SK-N-SH (cell line): ENCODE measurements at regions not wholly inside any gene's neighbourhood (a gene's known extent, or its start where the extent isn't known, plus 50 kb on each side); places are given as distances from the start of the nearest gene placed in this dataset.

Source experiments
- CTCF ChIA-PET: fragments of 300-600, 350-600 bp; formaldehyde crosslinking; extraction: SDS; loops from one replicate; lab custom pipeline; 2021; lab: Yijun Ruan, JAX
- POLR2A ChIA-PET: fragments of 350-600 bp; sonication (Branson Sonifier 250); formaldehyde crosslinking; extraction: SDS; loops from one replicate; lab custom pipeline; 2020; ENCODE audit warnings: antibody characterized with exemption, inconsistent platforms; lab: Yijun Ruan, JAX
- DNase-seq: peaks from one replicate; pipeline ENCODE4 v3.0.0; 2012
- H2AFZ ChIP-seq: fragments of 200-600 bp; sonication (generic); 2 replicates; pipeline ENCODE4 v1.8.1; 2016; ENCODE audit warnings: antibody characterized with exemption, mild to moderate bottlenecking, low read depth
- H3F3A ChIP-seq: fragments of 200-600 bp; sonication (generic); replicated peaks from 2 replicates; pipeline ENCODE3; 2016; ENCODE audit warnings: antibody characterized with exemption, mild to moderate bottlenecking; ENCODE audit not compliant: insufficient read depth
- H3K27ac ChIP-seq, 2 experiments: fragments of 200-500 bp in 1 of 2; fragments of 200-600 bp in 1 of 2; sonication (Bioruptor generic) in 1 of 2; sonication (generic), shearing (Covaris generic) in 1 of 2; 2 replicates each; pipeline versions ENCODE4 v1.5.1 to v1.6.1; 2014 to 2016; ENCODE audit warnings: low read depth in 2 of 2, inconsistent platforms in 1 of 2, low read length in 1 of 2, mild to moderate bottlenecking in 1 of 2, mixed read lengths in 1 of 2
- H3K27me3 ChIP-seq: fragments of 200-600 bp; sonication (generic), shearing (Covaris generic); 2 replicates; pipeline ENCODE4 v1.6.1; 2016; ENCODE audit warnings: mixed run types; ENCODE audit not compliant: insufficient read depth
- H3K36me3 ChIP-seq, 2 experiments: fragments of 200-500 bp in 1 of 2; fragments of 200-600 bp in 1 of 2; sonication (Bioruptor generic) in 1 of 2; sonication (generic) in 1 of 2; replicated peaks in 1 of 2; 2 replicates each; pipeline versions ENCODE3 to v1.5.1; 2014 to 2016; ENCODE audit warnings: low read length in 1 of 2, mild to moderate bottlenecking in 1 of 2; ENCODE audit not compliant: insufficient read depth in 2 of 2, control insufficient read depth in 1 of 2
- H3K4me1 ChIP-seq, 2 experiments: fragments of 200-500 bp in 1 of 2; fragments of 200-600 bp in 1 of 2; sonication (Bioruptor generic) in 1 of 2; sonication (generic), shearing (Covaris generic) in 1 of 2; 2 replicates each; pipeline versions ENCODE4 v1.5.1 to v1.6.1; 2014 to 2016; ENCODE audit warnings: low read depth in 1 of 2, low read length in 1 of 2, mixed run types in 1 of 2; ENCODE audit not compliant: insufficient read depth in 2 of 2, control insufficient read depth in 1 of 2
- H3K4me2 ChIP-seq: fragments of 200-600 bp; sonication (generic), shearing (Covaris generic); 2 replicates; pipeline ENCODE4 v1.6.1; 2017; ENCODE audit warnings: mixed run types
- H3K4me3 ChIP-seq, 2 experiments: fragments of 200-500 bp in 1 of 2; fragments of 200-600 bp in 1 of 2; sonication (Bioruptor generic) in 1 of 2; sonication (generic), shearing (Covaris generic) in 1 of 2; 2 replicates each; pipeline versions ENCODE4 v1.5.1 to v1.8.1; 2014 to 2016; ENCODE audit warnings: low read depth in 2 of 2, inconsistent platforms in 1 of 2, low read length in 1 of 2, mild to moderate bottlenecking in 1 of 2, mixed read lengths in 1 of 2, moderate library complexity in 1 of 2
- H3K79me2 ChIP-seq: fragments of 200-600 bp; sonication (generic); 2 replicates; pipeline ENCODE4 v1.8.1; 2017; ENCODE audit warnings: mild to moderate bottlenecking; ENCODE audit not compliant: insufficient read depth
- H3K9ac ChIP-seq: fragments of 200-600 bp; sonication (generic); 2 replicates; pipeline ENCODE4 v1.6.1; 2017; ENCODE audit warnings: mixed run types
- H3K9me2 ChIP-seq: fragments of 200-600 bp; sonication (generic); 2 replicates; pipeline ENCODE4 v1.6.1; 2017; ENCODE audit warnings: mixed run types
- H3K9me3 ChIP-seq: fragments of 200-600 bp; sonication (generic); 2 replicates; pipeline ENCODE4 v1.6.1; 2017; ENCODE audit warnings: mixed run types, mild to moderate bottlenecking, moderate library complexity
- H4K20me1 ChIP-seq: fragments of 200-600 bp; sonication (generic); 2 replicates; pipeline ENCODE4 v1.6.1; 2017; ENCODE audit warnings: mild to moderate bottlenecking, mixed run types; ENCODE audit not compliant: insufficient read depth
- CHD2 ChIP-seq: fragments of 150-350 bp; IDR thresholded peaks from 2 replicates; pipeline ENCODE4 v1.6.1; 2018; ENCODE audit warnings: low read length; ENCODE audit not compliant: partially characterized antibody
- EP300 ChIP-seq, 2 experiments: IDR thresholded peaks; 2 replicates each; pipeline versions ENCODE4 v1.4.0 to v1.6.1; 2012; ENCODE audit warnings: borderline replicate concordance in 1 of 2, low read depth in 1 of 2, low read length in 1 of 2
- FOSL2 ChIP-seq: IDR thresholded peaks from 2 replicates; pipeline ENCODE4 v1.4.0; 2012; ENCODE audit warnings: low read depth, mild to moderate bottlenecking, moderate library complexity, borderline replicate concordance
- FOXM1 ChIP-seq: IDR thresholded peaks from 2 replicates; pipeline ENCODE4 v1.4.0; 2012; ENCODE audit warnings: low read depth, mild to moderate bottlenecking
- MEF2A ChIP-seq: IDR thresholded peaks from 2 replicates; pipeline ENCODE4 v1.4.0; 2012; ENCODE audit warnings: low read depth, borderline replicate concordance
- MXI1 ChIP-seq: IDR thresholded peaks from 2 replicates; pipeline ENCODE4 v1.6.1; 2012; ENCODE audit warnings: mild to moderate bottlenecking, low read depth, low read length, improper control_type of control experiment
- NRF1 ChIP-seq: IDR thresholded peaks from 2 replicates; pipeline ENCODE4 v1.6.1; 2012; ENCODE audit warnings: low read depth, mild to moderate bottlenecking, low read length
- POLR2AphosphoS5 ChIP-seq: IDR thresholded peaks from 2 replicates; pipeline ENCODE4 v1.6.1; 2012; ENCODE audit warnings: low read depth, low read length
- RAD21 ChIP-seq: IDR thresholded peaks from 2 replicates; pipeline ENCODE4 v1.6.1; 2012; ENCODE audit warnings: mild to moderate bottlenecking, low read length
- RCOR1 ChIP-seq: fragments of 150-350 bp; IDR thresholded peaks from 2 replicates; pipeline ENCODE4 v1.6.1; 2017; ENCODE audit warnings: antibody characterized with exemption, low read length
- RXRA ChIP-seq: IDR thresholded peaks from 2 replicates; pipeline ENCODE4 v1.4.0; 2012; ENCODE audit warnings: low read depth, mild to moderate bottlenecking, borderline replicate concordance
- SIN3A ChIP-seq: IDR thresholded peaks from 2 replicates; pipeline ENCODE4 v1.6.1; 2012; ENCODE audit warnings: low read depth, mild to moderate bottlenecking, low read length, moderate library complexity, borderline replicate concordance
- SMC3 ChIP-seq: IDR thresholded peaks from 2 replicates; pipeline ENCODE4 v1.6.1; 2012; ENCODE audit warnings: low read depth, low read length, improper control_type of control experiment
- TAF1 ChIP-seq: IDR thresholded peaks from 2 replicates; pipeline ENCODE4 v1.6.1; 2012; ENCODE audit warnings: low read depth, mild to moderate bottlenecking, low read length, moderate library complexity, borderline replicate concordance
- TEAD4 ChIP-seq: IDR thresholded peaks from 2 replicates; pipeline ENCODE4 v1.4.0; 2012; ENCODE audit warnings: mild to moderate bottlenecking, borderline replicate concordance; ENCODE audit not compliant: insufficient read depth
- USF1 ChIP-seq: IDR thresholded peaks from 2 replicates; pipeline ENCODE4 v1.4.0; 2012; ENCODE audit warnings: low read depth, borderline replicate concordance
- YY1 ChIP-seq: IDR thresholded peaks from 2 replicates; pipeline ENCODE4 v1.4.0; 2012; ENCODE audit warnings: low read depth, mild to moderate bottlenecking
- WGBS: methylation state at CpG from one replicate; pipeline ENCODE4 v1.1.6; 2017; ENCODE audit warnings: low lambda C conversion rate; 5-methylcytosine and 5-hydroxymethylcytosine counted together
- TF ChIP-seq, protein P1 (sequence below): fragments of 200-600 bp; sonication (generic); IDR thresholded peaks from 2 replicates; pipeline ENCODE4 v1.6.1; 2017; ENCODE audit warnings: antibody characterized with exemption, mild to moderate bottlenecking, moderate library complexity
- TF ChIP-seq, protein P2 (sequence below): IDR thresholded peaks from 2 replicates; pipeline ENCODE4 v1.4.0; 2012; ENCODE audit warnings: low read depth

DNA sequence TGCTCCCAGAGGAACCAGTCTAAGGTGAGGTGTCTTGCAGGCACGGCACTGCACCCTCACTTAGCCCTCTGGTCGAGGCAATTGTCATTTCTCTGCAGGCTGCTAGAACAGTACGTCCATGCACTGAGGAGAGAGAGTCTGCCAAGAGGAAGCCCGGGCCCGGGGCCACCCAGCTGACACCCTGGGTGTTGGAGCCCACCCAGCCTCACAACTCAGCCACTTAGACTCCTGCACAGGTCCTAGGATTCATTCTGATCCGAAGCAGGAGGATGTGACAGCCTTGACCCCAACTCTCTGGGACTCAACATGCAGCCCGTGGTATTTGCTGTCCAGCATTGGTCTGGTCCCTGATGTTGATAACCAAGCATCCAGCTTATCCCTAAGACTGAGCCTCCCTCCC, 111.9 kb downstream of the ADSS2 start:
- ChIA-PET CTCF (no interaction called here), POLR2A (no interaction called here)
- H4K20me1 ChIP-seq: no peaks in the 10 kb centered on the region
- 76% methylated on average over 6 of the region's 7 CpGs for WGBS
- H3K9me2 ChIP-seq: no peaks in the 10 kb centered on the region
- H3K9ac ChIP-seq: no peak overlapping the region
- no peaks in the 10 kb centered on the region for H3F3A ChIP-seq
- H3K27ac ChIP-seq: no peak overlapping the region
- TF ChIP-seq CHD2 (no peak), FOXM1 (no peak), POLR2AphosphoS5 (no peak), YY1 (no peak), RCOR1 (no peak), TEAD4 (no peak), MEF2A (no peak), NRF1 (no peak), FOSL2 (no peak), RXRA (no peak), MXI1 (no peak), TAF1 (no peak), USF1 (no peak), EP300 (IDR thresholded peaks at IDR 0.05; ENCODE audit: borderline replicate concordance in 1 of 2, low read depth in 1 of 2, low read length in 1 of 2) (no peak), SIN3A (no peak), SMC3 (no peak), RAD21 (no peak)
- TF ChIP-seq, protein P1, sequence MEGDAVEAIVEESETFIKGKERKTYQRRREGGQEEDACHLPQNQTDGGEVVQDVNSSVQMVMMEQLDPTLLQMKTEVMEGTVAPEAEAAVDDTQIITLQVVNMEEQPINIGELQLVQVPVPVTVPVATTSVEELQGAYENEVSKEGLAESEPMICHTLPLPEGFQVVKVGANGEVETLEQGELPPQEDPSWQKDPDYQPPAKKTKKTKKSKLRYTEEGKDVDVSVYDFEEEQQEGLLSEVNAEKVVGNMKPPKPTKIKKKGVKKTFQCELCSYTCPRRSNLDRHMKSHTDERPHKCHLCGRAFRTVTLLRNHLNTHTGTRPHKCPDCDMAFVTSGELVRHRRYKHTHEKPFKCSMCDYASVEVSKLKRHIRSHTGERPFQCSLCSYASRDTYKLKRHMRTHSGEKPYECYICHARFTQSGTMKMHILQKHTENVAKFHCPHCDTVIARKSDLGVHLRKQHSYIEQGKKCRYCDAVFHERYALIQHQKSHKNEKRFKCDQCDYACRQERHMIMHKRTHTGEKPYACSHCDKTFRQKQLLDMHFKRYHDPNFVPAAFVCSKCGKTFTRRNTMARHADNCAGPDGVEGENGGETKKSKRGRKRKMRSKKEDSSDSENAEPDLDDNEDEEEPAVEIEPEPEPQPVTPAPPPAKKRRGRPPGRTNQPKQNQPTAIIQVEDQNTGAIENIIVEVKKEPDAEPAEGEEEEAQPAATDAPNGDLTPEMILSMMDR: no peak
- TF ChIP-seq, protein P2, sequence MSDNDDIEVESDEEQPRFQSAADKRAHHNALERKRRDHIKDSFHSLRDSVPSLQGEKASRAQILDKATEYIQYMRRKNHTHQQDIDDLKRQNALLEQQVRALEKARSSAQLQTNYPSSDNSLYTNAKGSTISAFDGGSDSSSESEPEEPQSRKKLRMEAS: no peak
- H3K9me3 ChIP-seq: no peaks in the 10 kb centered on the region
- H3K4me3 ChIP-seq: no peak overlapping the region
- H3K27me3 ChIP-seq: no peaks in the 10 kb centered on the region
- no peaks in the 10 kb centered on the region; a peak in 1 of 4 replicates for H3K4me1 ChIP-seq
- no peak overlapping the region for H2AFZ ChIP-seq
- H3K36me3 ChIP-seq: no peaks in the 10 kb centered on the region
- no peaks in the 10 kb centered on the region for H3K79me2 ChIP-seq
- no peak overlapping the region for H3K4me2 ChIP-seq
- DNase-seq: no peak
